H1 (cell line): ENCODE measurements at regions not wholly inside any gene's neighbourhood (a gene's known extent, or its start where the extent isn't known, plus 50 kb on each side); places are given as distances from the start of the nearest gene placed in this dataset.

Experiments
- CTCF ChIA-PET: fragments of 300-600 bp; sonication (Branson Sonifier 250); formaldehyde crosslinking; loops from one replicate; lab custom pipeline; 2021; ENCODE audit not compliant: partially characterized antibody; lab: Charles Lee
- POLR2A ChIA-PET: fragments of 300-600 bp; sonication (Branson Sonifier 250); formaldehyde crosslinking; loops from one replicate; lab custom pipeline; 2021; ENCODE audit warnings: inconsistent platforms; ENCODE audit not compliant: partially characterized antibody; lab: Charles Lee
- DNase-seq, 2 experiments: peaks; one replicate each; pipeline versions ENCODE4 v3.0.0 to v3.0.0-alpha.2; 2010 to 2022; ENCODE audit warnings: low spot score in 2 of 2, low read depth in 1 of 2, mixed read lengths in 1 of 2
- FAIRE-seq: peaks from 2 replicates; lab custom pipeline; 2011; peaks lifted over from hg19 to GRCh38; lab: Jason Lieb, UNC
- H2AFZ ChIP-seq: 2 replicates; pipeline ENCODE4 v1.8.1; 2012; ENCODE audit warnings: low read length, inconsistent platforms
- H2AK5ac ChIP-seq: 2 replicates; pipeline ENCODE4 v1.6.1; 2013; ENCODE audit warnings: low read depth, low read length
- H2BK120ac ChIP-seq: replicated peaks from 2 replicates; pipeline ENCODE3; 2013; ENCODE audit warnings: low read depth, low read length, inconsistent platforms
- H2BK12ac ChIP-seq: 2 replicates; pipeline ENCODE4 v1.6.1; 2013; ENCODE audit warnings: low read depth, low read length
- H2BK15ac ChIP-seq: 2 replicates; pipeline ENCODE4 v1.6.1; 2013; ENCODE audit warnings: low read length
- H2BK20ac ChIP-seq: 2 replicates; pipeline ENCODE4 v1.6.1; 2013; ENCODE audit warnings: low read length
- H2BK5ac ChIP-seq: 2 replicates; pipeline ENCODE4 v1.6.1; 2013; ENCODE audit warnings: low read depth, low read length
- H3K14ac ChIP-seq: 2 replicates; pipeline ENCODE4 v1.6.1; 2013; ENCODE audit warnings: inconsistent platforms; ENCODE audit not compliant: insufficient read length
- H3K18ac ChIP-seq: 2 replicates; pipeline ENCODE4 v1.6.1; 2013; ENCODE audit warnings: low read length; ENCODE audit errors: extremely low read depth
- H3K23ac ChIP-seq: 2 replicates; pipeline ENCODE4 v1.6.1; 2013; ENCODE audit warnings: inconsistent platforms; ENCODE audit not compliant: insufficient read length
- H3K23me2 ChIP-seq: 2 replicates; pipeline ENCODE4 v1.6.1; 2013; ENCODE audit warnings: low read depth, low read length
- H3K27ac ChIP-seq: 2 replicates; pipeline ENCODE4 v1.6.1; 2011; ENCODE audit warnings: low read depth, low read length, inconsistent platforms
- H3K27me3 ChIP-seq, 4 experiments: replicated peaks in 1 of 4; 1 replicate in 1 of 4; 2 replicates in 3 of 4; pipeline versions ENCODE4 v1.6.1 to v1.8.1; 2011 to 2013; ENCODE audit warnings: low read length in 3 of 4, mild to moderate bottlenecking in 3 of 4, inconsistent platforms in 2 of 4, mixed read lengths in 2 of 4, moderate library complexity in 1 of 4; ENCODE audit not compliant: control insufficient read depth in 3 of 4, insufficient read depth in 3 of 4; ENCODE audit errors: extremely low read depth in 1 of 4
- H3K36me3 ChIP-seq, 4 experiments: 2 replicates each; pipeline versions ENCODE4 v1.6.1 to v1.8.1; 2011 to 2013; ENCODE audit warnings: mild to moderate bottlenecking in 4 of 4, low read length in 3 of 4, moderate library complexity in 2 of 4, control low read depth in 1 of 4, inconsistent platforms in 1 of 4; ENCODE audit not compliant: insufficient read depth in 4 of 4, control insufficient read depth in 2 of 4
- H3K4ac ChIP-seq: replicated peaks from 2 replicates; pipeline ENCODE3; 2013; ENCODE audit warnings: low read length, low read depth, mixed read lengths, inconsistent platforms; ENCODE audit not compliant: insufficient read length
- H3K4me1 ChIP-seq, 4 experiments: replicated peaks in 1 of 4; 1 replicate in 1 of 4; 2 replicates in 3 of 4; pipeline versions ENCODE4 v1.6.1 to v1.8.1; 2011 to 2013; ENCODE audit warnings: low read length in 3 of 4, inconsistent platforms in 2 of 4, mixed read lengths in 1 of 4; ENCODE audit not compliant: insufficient read depth in 4 of 4, control insufficient read depth in 3 of 4
- H3K4me2 ChIP-seq, 2 experiments: 2 replicates each; pipeline versions ENCODE4 v1.6.1 to v1.8.1; 2011 to 2013; ENCODE audit warnings: low read depth in 2 of 2, low read length in 2 of 2, control low read depth in 1 of 2, inconsistent platforms in 1 of 2, mild to moderate bottlenecking in 1 of 2; ENCODE audit not compliant: insufficient read depth in 1 of 2
- H3K4me3 ChIP-seq, 4 experiments: fragments of 200-600, 300-600 bp in 1 of 4; sonication (generic), shearing (Covaris generic), sonication (Bioruptor Twin) in 1 of 4; 2 replicates each; pipeline versions ENCODE4 v1.5.1 to v1.8.1; 2011 to 2016; ENCODE audit warnings: low read length in 4 of 4, low read depth in 3 of 4, control low read depth in 2 of 4, inconsistent platforms in 2 of 4, mild to moderate bottlenecking in 2 of 4, mixed read lengths in 1 of 4, moderate library complexity in 1 of 4; ENCODE audit not compliant: insufficient read depth in 2 of 4; ENCODE audit errors: extremely low read depth in 1 of 4
- H3K56ac ChIP-seq: replicated peaks from 2 replicates; pipeline ENCODE3; 2013; ENCODE audit warnings: low read depth, mild to moderate bottlenecking, mixed read lengths, low read length, inconsistent platforms; ENCODE audit not compliant: insufficient read length
- H3K79me1 ChIP-seq: 2 replicates; pipeline ENCODE4 v1.6.1; 2013; ENCODE audit warnings: low read depth, low read length, control low read depth
- H3K79me2 ChIP-seq, 2 experiments: 2 replicates each; pipeline versions ENCODE4 v1.6.1 to v1.8.1; 2012 to 2013; ENCODE audit warnings: low read length in 2 of 2, mild to moderate bottlenecking in 2 of 2, inconsistent platforms in 1 of 2; ENCODE audit not compliant: insufficient read depth in 2 of 2, control insufficient read depth in 1 of 2
- H3K9ac ChIP-seq, 4 experiments: replicated peaks in 1 of 4; 1 replicate in 1 of 4; 2 replicates in 3 of 4; pipeline versions ENCODE4 v1.6.1 to v1.8.1; 2011 to 2013; ENCODE audit warnings: low read depth in 3 of 4, low read length in 3 of 4, control low read depth in 2 of 4, mild to moderate bottlenecking in 2 of 4, moderate library complexity in 2 of 4, inconsistent platforms in 1 of 4; ENCODE audit errors: extremely low read depth in 1 of 4
- H3K9me3 ChIP-seq, 2 experiments: 2 replicates each; pipeline versions ENCODE4 v1.6.1 to v1.8.1; 2012 to 2013; ENCODE audit warnings: mild to moderate bottlenecking in 2 of 2, moderate library complexity in 2 of 2, control low read depth in 1 of 2, inconsistent platforms in 1 of 2, low read depth in 1 of 2, low read length in 1 of 2, mixed read lengths in 1 of 2; ENCODE audit not compliant: insufficient read depth in 2 of 2
- H4K20me1 ChIP-seq, 2 experiments: replicated peaks in 1 of 2; 2 replicates each; pipeline versions ENCODE3 to v1.8.1; 2011 to 2013; ENCODE audit warnings: inconsistent platforms in 2 of 2, low read length in 2 of 2, mild to moderate bottlenecking in 1 of 2; ENCODE audit not compliant: insufficient read depth in 2 of 2, control insufficient read depth in 1 of 2
- H4K5ac ChIP-seq: 2 replicates; pipeline ENCODE4 v1.6.1; 2013; ENCODE audit warnings: low read length, low read depth, mixed read lengths, inconsistent platforms; ENCODE audit not compliant: insufficient read length
- H4K8ac ChIP-seq: 2 replicates; pipeline ENCODE4 v1.8.0; 2013; ENCODE audit warnings: mild to moderate bottlenecking, moderate library complexity, low read length, inconsistent platforms; ENCODE audit not compliant: insufficient read depth; ENCODE audit errors: extremely low read depth
- H4K91ac ChIP-seq: replicated peaks from 2 replicates; pipeline ENCODE3; 2013; ENCODE audit warnings: low read length, mixed read lengths, inconsistent platforms; ENCODE audit not compliant: insufficient read length
- ASH2L ChIP-seq: fragments of 200-600, 300-600 bp; sonication (generic); IDR thresholded peaks from one replicate; pipeline ENCODE4 v1.7.1; 2017; ENCODE audit warnings: low read length
- CBX5 ChIP-seq: fragments of 300-800, 300-1000 bp; sonication (generic); IDR thresholded peaks from 2 replicates; pipeline ENCODE4 v1.7.1; 2016; ENCODE audit warnings: antibody characterized with exemption, low read length, low read depth
- CHD2 ChIP-seq: IDR thresholded peaks from 2 replicates; pipeline ENCODE4 v1.6.1; 2012; ENCODE audit warnings: low read length, improper control_type of control experiment
- GABPA ChIP-seq: IDR thresholded peaks from 2 replicates; pipeline ENCODE4 v1.6.1; 2011; ENCODE audit warnings: mild to moderate bottlenecking, low read length, moderate library complexity, borderline replicate concordance; ENCODE audit not compliant: insufficient read depth
- GTF2F1 ChIP-seq: IDR thresholded peaks from 2 replicates; pipeline ENCODE4 v1.6.1; 2012; ENCODE audit warnings: low read depth, low read length, improper control_type of control experiment, borderline replicate concordance
- MAFK ChIP-seq: IDR thresholded peaks from 2 replicates; pipeline ENCODE4 v1.6.1; 2012; ENCODE audit warnings: low read depth, mild to moderate bottlenecking, improper control_type of control experiment, low read length
- POLR2AphosphoS5 ChIP-seq: IDR thresholded peaks from 2 replicates; pipeline ENCODE4 v1.6.1; 2011; ENCODE audit warnings: low read depth, low read length
- RAD21 ChIP-seq, 2 experiments: IDR thresholded peaks in 1 of 2; conservative IDR thresholded peaks in 1 of 2; 2 replicates each; pipeline ENCODE4 v1.6.1; 2011; ENCODE audit warnings: low read depth in 2 of 2, low read length in 2 of 2, improper control_type of control experiment in 1 of 2, inconsistent platforms in 1 of 2, mild to moderate bottlenecking in 1 of 2, moderate library complexity in 1 of 2
- SAP30 ChIP-seq: fragments of 300-600 bp; sonication (generic); IDR thresholded peaks from 2 replicates; pipeline ENCODE4 v1.7.1; 2012; ENCODE audit warnings: low read length, moderate library complexity, mild to moderate bottlenecking, inconsistent platforms; ENCODE audit not compliant: insufficient read depth, insufficient replicate concordance
- SIRT6 ChIP-seq: IDR thresholded peaks from one replicate; pipeline ENCODE4 v1.7.1; 2012; ENCODE audit warnings: low read length, inconsistent platforms
- SIX5 ChIP-seq: IDR thresholded peaks from 2 replicates; pipeline ENCODE4 v1.6.1; 2011; ENCODE audit warnings: mild to moderate bottlenecking, low read depth, low read length
- WGBS, 2 experiments: shearing (Covaris generic) in 1 of 2; methylation state at CpG; one replicate each; pipeline versions ENCODE4 v1.1.6 to v1.1.7; 2013 to 2015; ENCODE audit warnings: low lambda C conversion rate in 2 of 2, mixed read lengths in 2 of 2, inconsistent platforms in 1 of 2, low coverage in 1 of 2, missing lambda C conversion rate in 1 of 2; ENCODE audit not compliant: insufficient replicate concordance in 2 of 2, insufficient coverage in 1 of 2, insufficient read length in 1 of 2; ENCODE audit errors: extremely low coverage in 1 of 2, missing lambda C conversion rate in 1 of 2; 5-methylcytosine and 5-hydroxymethylcytosine counted together

DNA sequence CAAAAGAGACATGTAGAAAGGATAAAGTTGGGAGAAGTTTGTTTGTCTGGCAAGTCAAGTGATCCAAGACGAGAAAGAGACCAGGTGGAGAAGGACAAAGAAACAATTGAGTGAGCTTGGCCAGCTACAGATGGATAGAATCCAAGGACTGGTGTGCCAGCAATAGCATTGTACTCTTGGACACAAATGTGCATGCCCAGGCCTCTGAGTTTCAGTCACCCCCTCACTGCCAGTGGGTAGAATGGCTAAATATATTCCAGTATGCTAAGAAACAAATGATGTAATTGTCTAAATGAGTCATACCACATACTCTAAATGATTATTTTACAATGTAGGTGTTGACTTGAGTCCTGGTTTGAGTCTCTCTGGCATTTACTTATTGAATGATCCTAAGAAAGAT, 881.3 kb downstream of the LRRTM4 start:
- H3K23me2 ChIP-seq, result no peaks in the 10 kb centered on the region
- H3K4me2 ChIP-seq, result no peak overlapping the region
- no peak overlapping the region for H3K23ac ChIP-seq
- TF ChIP-seq CBX5 (no peak), POLR2AphosphoS5 (no peak), SAP30 (no peak), SIRT6 (no peak), SIX5 (no peak), MAFK (no peak), GABPA (no peak), CHD2 (no peak), RAD21 (IDR thresholded peaks at IDR 0.05 in 1 of 2, conservative IDR thresholded peaks at IDR 0.05 in 1 of 2; ENCODE audit: low read depth in 2 of 2, low read length in 2 of 2) (no peak), GTF2F1 (no peak), ASH2L (no peak)
- no peak overlapping the region for H2AK5ac ChIP-seq
- no peaks in the 10 kb centered on the region; a peak in 2 of 4 replicates for H3K9me3 ChIP-seq
- peaks cover 0 to 1% (median 0%) of the 10 kb centered on the region in 4 experiments; a peak in 1 of 7 replicates for H3K27me3 ChIP-seq
- no peak overlapping the region for H3K27ac ChIP-seq
- FAIRE-seq (no peak), DNase-seq (no peak)
- no peaks in the 10 kb centered on the region; a peak in 1 of 7 replicates for H3K4me1 ChIP-seq
- no peak overlapping the region for H3K4me3 ChIP-seq
- no peak overlapping the region for H3K56ac ChIP-seq
- no peak overlapping the region for H4K8ac ChIP-seq
- H2BK12ac ChIP-seq, result no peak overlapping the region
- POLR2A ChIA-PET, result no interaction called here
- H3K4ac ChIP-seq, result no peak overlapping the region
- no peak overlapping the region for H3K18ac ChIP-seq
- H4K91ac ChIP-seq, result no peak overlapping the region
- H3K9ac ChIP-seq, result no peak overlapping the region
- CTCF ChIA-PET, result no interaction called here
- H2BK20ac ChIP-seq, result no peak overlapping the region
- H2BK15ac ChIP-seq, result no peak overlapping the region
- no peaks in the 10 kb centered on the region for H3K79me2 ChIP-seq
- H2AFZ ChIP-seq, result no peak overlapping the region
- H4K20me1 ChIP-seq, result no peaks in the 10 kb centered on the region
- 95% methylated on average over 1 of the region's 1 CpG; no CpG with 5 or more reads in 1 of the 2 experiments for WGBS, 2 experiments
- no peak overlapping the region for H3K14ac ChIP-seq
- H2BK5ac ChIP-seq, result no peak overlapping the region
- no peak overlapping the region for H4K5ac ChIP-seq
- no peak overlapping the region for H2BK120ac ChIP-seq
- H3K36me3 ChIP-seq, result no peaks in the 10 kb centered on the region
- H3K79me1 ChIP-seq, result no peaks in the 10 kb centered on the region
